ENCODE measurements at regions not wholly inside any gene's neighbourhood (a gene's known extent, or its start where the extent isn't known, plus 50 kb on each side); places are given as distances from the start of the nearest gene placed in this dataset.
A peak's percentile ranks its signal among the peaks of the same experiment; 100 is the strongest.

DNA sequence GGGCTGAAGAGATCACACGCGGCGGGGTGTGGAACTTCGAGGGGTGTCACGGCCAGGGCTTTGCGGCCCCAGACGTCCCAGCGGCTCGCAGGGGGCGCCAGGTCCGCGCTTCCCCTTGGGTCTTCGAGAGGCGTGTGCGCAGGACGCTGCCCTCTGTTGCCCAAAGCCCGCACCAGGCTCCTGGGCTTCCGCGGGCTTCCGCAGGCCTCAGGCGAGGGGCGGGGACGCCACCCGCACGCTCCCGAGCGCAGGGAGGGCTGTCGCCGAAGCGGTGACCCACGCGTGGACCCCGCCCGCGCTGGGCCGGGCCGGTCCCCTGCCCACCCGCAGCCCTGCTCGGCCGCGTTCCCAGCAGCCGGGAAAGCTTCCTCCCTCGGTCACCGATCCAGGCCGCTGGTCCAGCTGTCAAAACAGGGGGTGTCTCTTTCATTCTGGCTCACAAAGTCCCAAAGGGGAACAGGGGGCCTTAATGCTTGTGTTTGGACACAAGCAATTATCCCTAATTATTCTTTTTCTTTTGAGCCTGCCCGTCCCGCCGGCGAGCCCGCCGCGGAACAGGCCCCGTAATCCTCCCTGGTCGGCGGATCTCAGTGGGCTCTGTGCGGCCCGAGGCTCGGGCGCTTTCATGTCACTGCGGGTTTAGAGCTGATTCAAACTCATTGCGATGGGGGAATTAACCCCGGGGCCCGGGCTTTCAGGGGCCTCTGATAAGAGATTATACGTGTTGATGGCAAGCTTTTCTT, 60.6 kb downstream of the TMEM174 start:
- TF ChIP-seq, protein P1, sequence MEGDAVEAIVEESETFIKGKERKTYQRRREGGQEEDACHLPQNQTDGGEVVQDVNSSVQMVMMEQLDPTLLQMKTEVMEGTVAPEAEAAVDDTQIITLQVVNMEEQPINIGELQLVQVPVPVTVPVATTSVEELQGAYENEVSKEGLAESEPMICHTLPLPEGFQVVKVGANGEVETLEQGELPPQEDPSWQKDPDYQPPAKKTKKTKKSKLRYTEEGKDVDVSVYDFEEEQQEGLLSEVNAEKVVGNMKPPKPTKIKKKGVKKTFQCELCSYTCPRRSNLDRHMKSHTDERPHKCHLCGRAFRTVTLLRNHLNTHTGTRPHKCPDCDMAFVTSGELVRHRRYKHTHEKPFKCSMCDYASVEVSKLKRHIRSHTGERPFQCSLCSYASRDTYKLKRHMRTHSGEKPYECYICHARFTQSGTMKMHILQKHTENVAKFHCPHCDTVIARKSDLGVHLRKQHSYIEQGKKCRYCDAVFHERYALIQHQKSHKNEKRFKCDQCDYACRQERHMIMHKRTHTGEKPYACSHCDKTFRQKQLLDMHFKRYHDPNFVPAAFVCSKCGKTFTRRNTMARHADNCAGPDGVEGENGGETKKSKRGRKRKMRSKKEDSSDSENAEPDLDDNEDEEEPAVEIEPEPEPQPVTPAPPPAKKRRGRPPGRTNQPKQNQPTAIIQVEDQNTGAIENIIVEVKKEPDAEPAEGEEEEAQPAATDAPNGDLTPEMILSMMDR (IDR thresholded peaks at IDR 0.05) = no peak
- no peaks in the 10 kb centered on the region for H3K36me3 ChIP-seq
- intact Hi-C loops (cut with DNase I) = no loop called here

GRCh38 chr5:73233053-73233460, 60.1 kb downstream of the TMEM174 start:
- Histone ChIP-seq H3K27ac (no peak overlapping the region), H3K4me1 (peaks cover 24% of the 10 kb centered on the region), H3K36me3 (no peaks in the 10 kb centered on the region), H3K27me3 (ENCODE audit: low read depth) (peaks cover 86% of the 10 kb centered on the region), H3K4me3 (peak overlapping the region; percentile 46), H3K9me3 (no peaks in the 10 kb centered on the region)
- intact Hi-C loops (cut with DNase I) = no loop called here
- TF ChIP-seq, protein P1 (IDR thresholded peaks at IDR 0.05) = no peak
- no peak for DNase-seq
- peak in 1 of 2 donors; percentile 26 for ATAC-seq

More for the DNA sequence above, 60.6 kb downstream of the TMEM174 start:
- peaks cover 80% of the 10 kb centered on the region for H3K27me3 ChIP-seq (ENCODE audit: low read depth)
- peak overlapping the region; percentile 46 for H3K4me3 ChIP-seq
- no peak for DNase-seq
- H3K27ac ChIP-seq = no peak overlapping the region
- peak; percentile 58 to 69 for ATAC-seq
- no peaks in the 10 kb centered on the region for H3K9me3 ChIP-seq
- peaks cover 24% of the 10 kb centered on the region for H3K4me1 ChIP-seq

- intact Hi-C loops (cut with DNase I) = no loop called here
- DNase-seq (no peak), ATAC-seq (no peak)
- Histone ChIP-seq H3K27ac (no peak overlapping the region), H3K4me1 (peaks cover 24% of the 10 kb centered on the region), H3K27me3 (ENCODE audit: low read depth) (peaks cover 92% of the 10 kb centered on the region), H3K4me3 (no peak overlapping the region), H3K9me3 (no peaks in the 10 kb centered on the region), H3K36me3 (no peaks in the 10 kb centered on the region)
- TF ChIP-seq, protein P1 (IDR thresholded peaks at IDR 0.05) = no peak
These were observed 59.5 kb downstream of the TMEM174 start for GRCh38 chr5:73232266-73233041.

- DNase-seq = no peak
- intact Hi-C loops (cut with DNase I) = no loop called here
- Histone ChIP-seq H3K9me3 (no peaks in the 10 kb centered on the region), H3K4me1 (peaks cover 24% of the 10 kb centered on the region), H3K27ac (no peak overlapping the region), H3K36me3 (no peaks in the 10 kb centered on the region), H3K27me3 (ENCODE audit: low read depth) (peaks cover 86% of the 10 kb centered on the region), H3K4me3 (no peak overlapping the region)
- no peak for ATAC-seq
- TF ChIP-seq, protein P1 (IDR thresholded peaks at IDR 0.05) = no peak
These were observed 58.3 kb downstream of the TMEM174 start for GRCh38 chr5:73231246-73231778.

DNA sequence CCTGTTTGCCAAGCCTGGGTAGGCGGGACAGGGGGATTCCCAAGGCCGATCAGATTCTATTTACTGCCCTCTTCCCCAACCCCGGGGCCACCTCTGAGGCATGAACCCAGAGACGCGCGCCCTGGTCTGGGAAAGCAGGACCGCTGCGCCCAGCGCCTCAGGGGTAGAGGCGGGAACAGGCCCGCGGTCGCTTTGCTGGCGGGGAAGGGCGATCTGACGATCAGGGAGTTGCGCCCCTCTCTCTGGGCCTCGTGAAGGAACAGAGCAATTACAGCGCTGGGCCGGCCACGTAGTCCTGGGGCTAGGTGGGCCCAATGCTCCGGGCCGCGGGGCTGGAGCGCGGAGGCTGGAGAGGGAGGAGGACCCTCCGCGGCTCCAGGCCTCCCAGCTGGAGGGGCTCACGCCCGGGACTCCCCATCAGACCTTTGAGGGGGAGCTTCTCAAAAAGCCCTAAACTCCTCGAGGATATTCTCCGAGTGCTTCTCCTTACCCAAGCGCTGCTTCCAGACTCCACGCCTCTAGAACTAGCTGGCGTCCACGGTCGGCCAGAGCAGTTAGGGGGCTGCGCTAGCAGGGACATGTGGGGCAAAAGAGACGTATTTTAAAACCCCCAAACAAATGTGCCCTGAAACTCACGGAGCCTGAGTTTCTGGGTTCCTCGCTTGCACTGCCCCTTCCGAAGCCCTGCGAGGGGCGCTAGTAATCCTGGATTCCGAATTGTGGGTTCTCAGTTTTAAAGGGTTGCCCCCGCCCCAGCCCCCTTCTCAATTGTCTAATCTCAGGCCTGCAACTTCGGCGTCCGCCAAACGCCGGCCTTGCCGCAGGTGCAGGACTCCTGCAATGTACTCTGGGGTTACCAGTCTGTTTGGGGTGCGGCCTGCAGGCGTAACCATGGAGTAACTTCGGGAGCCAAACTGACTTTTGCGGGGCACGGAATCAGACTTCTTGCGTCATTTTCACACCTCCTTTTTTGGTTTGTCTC, 57.6 kb downstream of the TMEM174 start:
- Histone ChIP-seq H3K27ac (no peak overlapping the region), H3K4me1 (peaks cover 24% of the 10 kb centered on the region), H3K4me3 (no peak overlapping the region), H3K9me3 (no peaks in the 10 kb centered on the region), H3K36me3 (no peaks in the 10 kb centered on the region), H3K27me3 (ENCODE audit: low read depth) (peaks cover 80% of the 10 kb centered on the region)
- TF ChIP-seq, protein P1 (IDR thresholded peaks at IDR 0.05) = no peak
- DNase-seq (no peak), ATAC-seq (no peak)
- intact Hi-C loops (cut with DNase I) = no loop called here

Data from lower lobe of right lung (tissue), 2 donors.